H1 (cell line): ENCODE measurements at regions not wholly inside any gene's neighbourhood (a gene's known extent, or its start where the extent isn't known, plus 50 kb on each side); places are given as distances from the start of the nearest gene placed in this dataset.

Experiments used
- CTCF ChIA-PET: fragments of 300-600 bp; sonication (Branson Sonifier 250); formaldehyde crosslinking; loops from one replicate; lab custom pipeline; 2021; ENCODE audit not compliant: partially characterized antibody; lab: Charles Lee
- POLR2A ChIA-PET: fragments of 300-600 bp; sonication (Branson Sonifier 250); formaldehyde crosslinking; loops from one replicate; lab custom pipeline; 2021; ENCODE audit warnings: inconsistent platforms; ENCODE audit not compliant: partially characterized antibody; lab: Charles Lee
- DNase-seq, 2 experiments: peaks; one replicate each; pipeline versions ENCODE4 v3.0.0 to v3.0.0-alpha.2; 2010 to 2022; ENCODE audit warnings: low spot score in 2 of 2, low read depth in 1 of 2, mixed read lengths in 1 of 2
- FAIRE-seq: peaks from 2 replicates; lab custom pipeline; 2011; peaks lifted over from hg19 to GRCh38; lab: Jason Lieb, UNC
- H2AFZ ChIP-seq: 2 replicates; pipeline ENCODE4 v1.8.1; 2012; ENCODE audit warnings: low read length, inconsistent platforms
- H2AK5ac ChIP-seq: 2 replicates; pipeline ENCODE4 v1.6.1; 2013; ENCODE audit warnings: low read depth, low read length
- H2BK120ac ChIP-seq: replicated peaks from 2 replicates; pipeline ENCODE3; 2013; ENCODE audit warnings: low read depth, low read length, inconsistent platforms
- H2BK12ac ChIP-seq: 2 replicates; pipeline ENCODE4 v1.6.1; 2013; ENCODE audit warnings: low read depth, low read length
- H2BK15ac ChIP-seq: 2 replicates; pipeline ENCODE4 v1.6.1; 2013; ENCODE audit warnings: low read length
- H2BK20ac ChIP-seq: 2 replicates; pipeline ENCODE4 v1.6.1; 2013; ENCODE audit warnings: low read length
- H2BK5ac ChIP-seq: 2 replicates; pipeline ENCODE4 v1.6.1; 2013; ENCODE audit warnings: low read depth, low read length
- H3K14ac ChIP-seq: 2 replicates; pipeline ENCODE4 v1.6.1; 2013; ENCODE audit warnings: inconsistent platforms; ENCODE audit not compliant: insufficient read length
- H3K18ac ChIP-seq: 2 replicates; pipeline ENCODE4 v1.6.1; 2013; ENCODE audit warnings: low read length; ENCODE audit errors: extremely low read depth
- H3K23ac ChIP-seq: 2 replicates; pipeline ENCODE4 v1.6.1; 2013; ENCODE audit warnings: inconsistent platforms; ENCODE audit not compliant: insufficient read length
- H3K23me2 ChIP-seq: 2 replicates; pipeline ENCODE4 v1.6.1; 2013; ENCODE audit warnings: low read depth, low read length
- H3K27ac ChIP-seq: 2 replicates; pipeline ENCODE4 v1.6.1; 2011; ENCODE audit warnings: low read depth, low read length, inconsistent platforms
- H3K27me3 ChIP-seq, 4 experiments: replicated peaks in 1 of 4; 1 replicate in 1 of 4; 2 replicates in 3 of 4; pipeline versions ENCODE4 v1.6.1 to v1.8.1; 2011 to 2013; ENCODE audit warnings: low read length in 3 of 4, mild to moderate bottlenecking in 3 of 4, inconsistent platforms in 2 of 4, mixed read lengths in 2 of 4, moderate library complexity in 1 of 4; ENCODE audit not compliant: control insufficient read depth in 3 of 4, insufficient read depth in 3 of 4; ENCODE audit errors: extremely low read depth in 1 of 4
- H3K36me3 ChIP-seq, 4 experiments: 2 replicates each; pipeline versions ENCODE4 v1.6.1 to v1.8.1; 2011 to 2013; ENCODE audit warnings: mild to moderate bottlenecking in 4 of 4, low read length in 3 of 4, moderate library complexity in 2 of 4, control low read depth in 1 of 4, inconsistent platforms in 1 of 4; ENCODE audit not compliant: insufficient read depth in 4 of 4, control insufficient read depth in 2 of 4
- H3K4ac ChIP-seq: replicated peaks from 2 replicates; pipeline ENCODE3; 2013; ENCODE audit warnings: low read length, low read depth, mixed read lengths, inconsistent platforms; ENCODE audit not compliant: insufficient read length
- H3K4me1 ChIP-seq, 4 experiments: replicated peaks in 1 of 4; 1 replicate in 1 of 4; 2 replicates in 3 of 4; pipeline versions ENCODE4 v1.6.1 to v1.8.1; 2011 to 2013; ENCODE audit warnings: low read length in 3 of 4, inconsistent platforms in 2 of 4, mixed read lengths in 1 of 4; ENCODE audit not compliant: insufficient read depth in 4 of 4, control insufficient read depth in 3 of 4
- H3K4me2 ChIP-seq, 2 experiments: 2 replicates each; pipeline versions ENCODE4 v1.6.1 to v1.8.1; 2011 to 2013; ENCODE audit warnings: low read depth in 2 of 2, low read length in 2 of 2, control low read depth in 1 of 2, inconsistent platforms in 1 of 2, mild to moderate bottlenecking in 1 of 2; ENCODE audit not compliant: insufficient read depth in 1 of 2
- H3K4me3 ChIP-seq, 4 experiments: fragments of 200-600, 300-600 bp in 1 of 4; sonication (generic), shearing (Covaris generic), sonication (Bioruptor Twin) in 1 of 4; 2 replicates each; pipeline versions ENCODE4 v1.5.1 to v1.8.1; 2011 to 2016; ENCODE audit warnings: low read length in 4 of 4, low read depth in 3 of 4, control low read depth in 2 of 4, inconsistent platforms in 2 of 4, mild to moderate bottlenecking in 2 of 4, mixed read lengths in 1 of 4, moderate library complexity in 1 of 4; ENCODE audit not compliant: insufficient read depth in 2 of 4; ENCODE audit errors: extremely low read depth in 1 of 4
- H3K56ac ChIP-seq: replicated peaks from 2 replicates; pipeline ENCODE3; 2013; ENCODE audit warnings: low read depth, mild to moderate bottlenecking, mixed read lengths, low read length, inconsistent platforms; ENCODE audit not compliant: insufficient read length
- H3K79me1 ChIP-seq: 2 replicates; pipeline ENCODE4 v1.6.1; 2013; ENCODE audit warnings: low read depth, low read length, control low read depth
- H3K79me2 ChIP-seq, 2 experiments: 2 replicates each; pipeline versions ENCODE4 v1.6.1 to v1.8.1; 2012 to 2013; ENCODE audit warnings: low read length in 2 of 2, mild to moderate bottlenecking in 2 of 2, inconsistent platforms in 1 of 2; ENCODE audit not compliant: insufficient read depth in 2 of 2, control insufficient read depth in 1 of 2
- H3K9ac ChIP-seq, 4 experiments: replicated peaks in 1 of 4; 1 replicate in 1 of 4; 2 replicates in 3 of 4; pipeline versions ENCODE4 v1.6.1 to v1.8.1; 2011 to 2013; ENCODE audit warnings: low read depth in 3 of 4, low read length in 3 of 4, control low read depth in 2 of 4, mild to moderate bottlenecking in 2 of 4, moderate library complexity in 2 of 4, inconsistent platforms in 1 of 4; ENCODE audit errors: extremely low read depth in 1 of 4
- H3K9me3 ChIP-seq, 2 experiments: 2 replicates each; pipeline versions ENCODE4 v1.6.1 to v1.8.1; 2012 to 2013; ENCODE audit warnings: mild to moderate bottlenecking in 2 of 2, moderate library complexity in 2 of 2, control low read depth in 1 of 2, inconsistent platforms in 1 of 2, low read depth in 1 of 2, low read length in 1 of 2, mixed read lengths in 1 of 2; ENCODE audit not compliant: insufficient read depth in 2 of 2
- H4K20me1 ChIP-seq, 2 experiments: replicated peaks in 1 of 2; 2 replicates each; pipeline versions ENCODE3 to v1.8.1; 2011 to 2013; ENCODE audit warnings: inconsistent platforms in 2 of 2, low read length in 2 of 2, mild to moderate bottlenecking in 1 of 2; ENCODE audit not compliant: insufficient read depth in 2 of 2, control insufficient read depth in 1 of 2
- H4K5ac ChIP-seq: 2 replicates; pipeline ENCODE4 v1.6.1; 2013; ENCODE audit warnings: low read length, low read depth, mixed read lengths, inconsistent platforms; ENCODE audit not compliant: insufficient read length
- H4K8ac ChIP-seq: 2 replicates; pipeline ENCODE4 v1.8.0; 2013; ENCODE audit warnings: mild to moderate bottlenecking, moderate library complexity, low read length, inconsistent platforms; ENCODE audit not compliant: insufficient read depth; ENCODE audit errors: extremely low read depth
- H4K91ac ChIP-seq: replicated peaks from 2 replicates; pipeline ENCODE3; 2013; ENCODE audit warnings: low read length, mixed read lengths, inconsistent platforms; ENCODE audit not compliant: insufficient read length
- HDAC2 ChIP-seq, 2 experiments: fragments of 300-600 bp in 1 of 2; sonication (generic) in 1 of 2; IDR thresholded peaks; 2 replicates each; pipeline ENCODE4 v1.6.1; 2011 to 2012; ENCODE audit warnings: low read depth in 2 of 2, low read length in 2 of 2, mild to moderate bottlenecking in 2 of 2, moderate library complexity in 2 of 2, borderline replicate concordance in 1 of 2, inconsistent platforms in 1 of 2
- SAP30 ChIP-seq: fragments of 300-600 bp; sonication (generic); IDR thresholded peaks from 2 replicates; pipeline ENCODE4 v1.7.1; 2012; ENCODE audit warnings: low read length, moderate library complexity, mild to moderate bottlenecking, inconsistent platforms; ENCODE audit not compliant: insufficient read depth, insufficient replicate concordance
- SIRT6 ChIP-seq: IDR thresholded peaks from one replicate; pipeline ENCODE4 v1.7.1; 2012; ENCODE audit warnings: low read length, inconsistent platforms
- WGBS, 2 experiments: shearing (Covaris generic) in 1 of 2; methylation state at CpG; one replicate each; pipeline versions ENCODE4 v1.1.6 to v1.1.7; 2013 to 2015; ENCODE audit warnings: low lambda C conversion rate in 2 of 2, mixed read lengths in 2 of 2, inconsistent platforms in 1 of 2, low coverage in 1 of 2, missing lambda C conversion rate in 1 of 2; ENCODE audit not compliant: insufficient replicate concordance in 2 of 2, insufficient coverage in 1 of 2, insufficient read length in 1 of 2; ENCODE audit errors: extremely low coverage in 1 of 2, missing lambda C conversion rate in 1 of 2; 5-methylcytosine and 5-hydroxymethylcytosine counted together

DNA sequence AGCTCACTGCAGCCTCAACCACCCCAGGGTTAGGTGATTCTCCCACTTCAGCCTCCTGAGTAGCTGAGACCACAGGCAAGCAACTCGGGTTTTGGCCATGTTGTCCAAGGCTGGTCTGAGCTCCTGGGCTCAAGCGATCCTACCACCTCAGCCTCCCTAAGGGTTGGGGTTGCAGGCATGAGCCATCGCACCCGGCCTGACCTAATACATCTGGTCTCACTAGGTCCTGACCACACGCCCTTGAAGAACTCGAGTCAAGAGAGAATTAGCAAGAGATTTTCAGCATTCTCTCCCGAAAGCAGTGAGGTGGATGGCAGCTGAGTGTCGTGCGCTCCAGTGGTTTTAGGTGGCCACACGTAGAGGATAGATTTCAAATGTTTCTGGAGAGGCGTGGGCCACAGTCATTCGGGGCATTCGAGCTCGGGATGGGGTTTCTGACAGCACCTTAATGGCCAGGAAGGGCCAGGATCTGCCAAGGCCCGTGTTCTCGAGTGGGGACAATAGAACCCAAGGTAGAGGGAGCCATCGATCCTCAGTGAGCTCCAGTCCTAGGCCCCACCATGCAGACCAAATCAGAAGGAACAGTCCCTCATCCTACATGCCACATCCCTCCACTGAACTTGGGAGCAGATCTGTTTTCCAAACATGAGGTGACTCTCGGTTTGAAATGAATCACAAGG is 193.1 kb downstream of the ALG10 start:
- Histone ChIP-seq H4K5ac (no peak overlapping the region), H3K27ac (no peak overlapping the region), H3K14ac (no peak overlapping the region), H3K27me3 (no peaks in the 10 kb centered on the region), H2BK120ac (no peak overlapping the region), H3K4me3 (no peak overlapping the region), H4K20me1 (no peaks in the 10 kb centered on the region), H3K79me2 (no peaks in the 10 kb centered on the region), H3K79me1 (no peaks in the 10 kb centered on the region), H3K56ac (no peak overlapping the region), H3K23me2 (no peaks in the 10 kb centered on the region), H2BK12ac (no peak overlapping the region), H2BK15ac (no peak overlapping the region), H3K4me1 (no peaks in the 10 kb centered on the region), H3K4me2 (no peak overlapping the region), H3K18ac (no peak overlapping the region), H3K36me3 (no peaks in the 10 kb centered on the region), H4K8ac (no peak overlapping the region), H3K9me3 (peaks cover 55 to 86% of the 10 kb centered on the region in 2 experiments), H4K91ac (no peak overlapping the region), H2AK5ac (no peak overlapping the region), H2BK5ac (no peak overlapping the region), H2AFZ (no peak overlapping the region), H2BK20ac (no peak overlapping the region), H3K23ac (no peak overlapping the region), H3K9ac (no peak overlapping the region), H3K4ac (no peak overlapping the region)
- FAIRE-seq (no peak), DNase-seq (no peak)
- 95% methylated on average over 18 of the region's 18 CpGs; no CpG with 5 or more reads in 1 of the 2 experiments for WGBS, 2 experiments
- POLR2A ChIA-PET, result no interaction called here
- TF ChIP-seq SIRT6 (no peak), HDAC2 (IDR thresholded peaks at IDR 0.05; ENCODE audit: borderline replicate concordance in 1 of 2, low read depth in 2 of 2, low read length in 2 of 2) (no peak), SAP30 (no peak)
- CTCF ChIA-PET, result interaction anchor here (0.9 kb wide), 1 partner anchor 92 kb away, joined by 3 read pairs; no protein-coding TSS in a partner anchor
